Tibial artery (tissue), 4 donors: ENCODE measurements at regions not wholly inside any gene's neighbourhood (a gene's known extent, or its start where the extent isn't known, plus 50 kb on each side); places are given as distances from the start of the nearest gene placed in this dataset.

ENCODE experiments used
- DNase-seq, 2 donors: peaks; one replicate each; pipeline ENCODE4 v3.0.0-alpha.2; 2019
- H3K27ac ChIP-seq, 2 donors: fragments of 200-600 bp; sonication (generic) in 1 of 2; 1 replicate in 1 of 2; 2 replicates in 1 of 2; pipeline ENCODE4 v1.5.1; 2018 to 2019; ENCODE audit warnings: mild to moderate bottlenecking in 1 of 2
- H3K27me3 ChIP-seq, 2 donors: fragments of 200-600 bp; sonication (generic) in 1 of 2; one replicate each; pipeline versions ENCODE4 v1.5.1 to v1.6.0; 2016 to 2019
- H3K36me3 ChIP-seq, 3 donors: fragments of 200-600 bp; sonication (generic) in 2 of 3; one replicate each; pipeline ENCODE4 v1.5.1; 2016 to 2019; ENCODE audit warnings: mild to moderate bottlenecking in 2 of 3
- H3K4me1 ChIP-seq, 4 donors: fragments of 200-600 bp; sonication (generic) in 2 of 4; 1 replicate in 3 of 4; 2 replicates in 1 of 4; pipeline ENCODE4 v1.5.1; 2016 to 2019
- H3K4me3 ChIP-seq, 2 donors: fragments of 200-600 bp; sonication (generic) in 1 of 2; 1 replicate in 1 of 2; 2 replicates in 1 of 2; pipeline ENCODE4 v1.5.1; 2018 to 2019; ENCODE audit warnings: mild to moderate bottlenecking in 2 of 2
- H3K9me3 ChIP-seq, 3 donors: fragments of 200-600 bp; sonication (generic) in 1 of 3; one replicate each; pipeline ENCODE4 v1.5.1; 2016 to 2019
- CTCF ChIP-seq, 2 experiments: fragments of 200-600 bp in 1 of 2; fragments of 450-650 bp in 1 of 2; IDR thresholded peaks; one replicate each; pipeline ENCODE4 v1.5.1; 2017 to 2019; ENCODE audit warnings: antibody characterized with exemption in 2 of 2, mild to moderate bottlenecking in 1 of 2, moderate library complexity in 1 of 2
- intact Hi-C: fragments of 100-400 bp; cut with DNase I; formaldehyde crosslinking; loops from one replicate; pipeline ENCODE4 v1.15.0; 2023; ENCODE audit warnings: low total_unique reads

DNA sequence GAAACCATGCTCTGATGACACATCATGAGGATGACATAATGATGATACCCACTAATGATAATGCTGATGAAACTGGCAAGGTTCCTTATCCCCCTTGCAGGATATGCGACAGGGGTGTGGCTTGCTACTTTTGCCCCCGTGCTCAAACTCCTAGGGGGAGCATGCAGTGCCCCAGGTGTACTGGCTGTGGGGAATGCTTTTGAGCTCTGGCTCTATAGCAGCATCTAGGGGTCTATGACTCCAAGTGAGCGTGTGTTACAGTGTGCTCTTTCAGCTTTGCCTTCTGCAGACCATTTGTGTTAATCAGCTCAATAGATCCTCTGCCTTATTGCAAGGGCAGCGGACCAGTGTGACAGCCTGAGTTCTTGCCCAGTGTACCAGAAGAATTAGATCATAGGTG, 1239.5 kb downstream of the SI start:
- DNase-seq, result no peak
- Histone ChIP-seq H3K9me3 (no peaks in the 10 kb centered on the region), H3K4me3 (no peak overlapping the region), H3K36me3 (no peaks in the 10 kb centered on the region), H3K4me1 (no peaks in the 10 kb centered on the region), H3K27ac (no peak overlapping the region), H3K27me3 (no peaks in the 10 kb centered on the region)
- no peak for TF ChIP-seq CTCF (IDR thresholded peaks at IDR 0.05)
- intact Hi-C loops, result no loop called here

DNA sequence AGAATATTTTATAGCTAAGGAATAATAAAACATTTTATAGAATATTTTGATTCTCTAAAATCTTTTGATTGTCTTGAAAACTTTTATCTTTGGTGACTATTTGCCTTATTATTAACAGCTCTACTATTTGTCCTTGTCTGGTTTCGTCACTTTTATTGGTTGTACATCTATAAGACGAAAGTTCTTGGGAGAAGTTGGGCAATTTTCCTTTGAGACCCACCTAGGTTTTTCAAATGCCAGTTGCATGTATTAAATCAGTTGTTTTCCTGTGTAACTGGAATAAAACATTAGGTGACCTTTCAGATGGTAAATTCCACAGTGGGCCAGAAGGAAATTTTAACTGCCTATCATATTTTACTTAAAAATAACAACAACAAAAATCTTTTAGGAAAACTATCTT, 1245.7 kb downstream of the SI start:
- Histone ChIP-seq H3K27me3 (no peaks in the 10 kb centered on the region), H3K4me1 (no peaks in the 10 kb centered on the region), H3K36me3 (no peaks in the 10 kb centered on the region), H3K4me3 (no peak overlapping the region), H3K9me3 (no peaks in the 10 kb centered on the region), H3K27ac (no peak overlapping the region)
- no peak for DNase-seq
- intact Hi-C loops, result no loop called here
- TF ChIP-seq CTCF (IDR thresholded peaks at IDR 0.05), result no peak

- no peak for TF ChIP-seq CTCF (IDR thresholded peaks at IDR 0.05)
- Histone ChIP-seq H3K36me3 (no peaks in the 10 kb centered on the region), H3K4me3 (no peak overlapping the region), H3K27me3 (no peaks in the 10 kb centered on the region), H3K27ac (no peak overlapping the region), H3K9me3 (no peaks in the 10 kb centered on the region), H3K4me1 (no peaks in the 10 kb centered on the region)
- intact Hi-C loops, result no loop called here
- no peak for DNase-seq
These were observed 1256.5 kb downstream of the SI start for GRCh38 chr3:163821841-163822240.

- H3K4me1 ChIP-seq, result no peaks in the 10 kb centered on the region
- no peak for TF ChIP-seq CTCF (IDR thresholded peaks at IDR 0.05)
- no peak for DNase-seq
These were observed 1261.3 kb downstream of the SI start for GRCh38 chr3:163817015-163817414.

GRCh38 chr3:163813935-163814334, 1264.4 kb downstream of the SI start:
- intact Hi-C loops, result no loop called here
- DNase-seq, result no peak
- H3K27ac ChIP-seq, result no peak overlapping the region
- H3K9me3 ChIP-seq, result no peaks in the 10 kb centered on the region
- H3K4me3 ChIP-seq, result no peak overlapping the region
- H3K27me3 ChIP-seq, result no peaks in the 10 kb centered on the region
- H3K36me3 ChIP-seq, result no peaks in the 10 kb centered on the region
- TF ChIP-seq CTCF (IDR thresholded peaks at IDR 0.05), result no peak
- H3K4me1 ChIP-seq, result no peaks in the 10 kb centered on the region

More at GRCh38 chr3:163817015-163817414, 1261.3 kb downstream of the SI start:
- no peaks in the 10 kb centered on the region for H3K36me3 ChIP-seq
- intact Hi-C loops, result no loop called here
- no peak overlapping the region for H3K27ac ChIP-seq
- no peaks in the 10 kb centered on the region for H3K27me3 ChIP-seq
- no peaks in the 10 kb centered on the region for H3K9me3 ChIP-seq
- no peak overlapping the region for H3K4me3 ChIP-seq

GRCh38 chr3:163812006-163812405, 1266.3 kb downstream of the SI start:
- Histone ChIP-seq H3K36me3 (no peaks in the 10 kb centered on the region), H3K4me1 (no peaks in the 10 kb centered on the region), H3K9me3 (no peaks in the 10 kb centered on the region), H3K27ac (no peak overlapping the region), H3K27me3 (no peaks in the 10 kb centered on the region), H3K4me3 (no peak overlapping the region)
- intact Hi-C loops, result no loop called here
- no peak for TF ChIP-seq CTCF (IDR thresholded peaks at IDR 0.05)
- no peak for DNase-seq
